Fibroblast of skin of abdomen (primary cell): ENCODE measurements at regions not wholly inside any gene's neighbourhood (a gene's known extent, or its start where the extent isn't known, plus 50 kb on each side); places are given as distances from the start of the nearest gene placed in this dataset.

Source experiments
- DNase-seq: peaks from one replicate; pipeline ENCODE4 v3.0.0-alpha.2; 2013

GRCh38 chr17:34699181-34699580, 119.8 kb downstream of the TMEM132E start:
- DNase-seq = no peak

- DNase-seq = no peak
These were observed 113.5 kb downstream of the TMEM132E start for GRCh38 chr17:34692920-34693319.
